Ishikawa (cell line): ENCODE measurements at regions not wholly inside any gene's neighbourhood (a gene's known extent, or its start where the extent isn't known, plus 50 kb on each side); places are given as distances from the start of the nearest gene placed in this dataset.

ENCODE experiments used
- CEBPB ChIP-seq: IDR thresholded peaks from 2 replicates; pipeline ENCODE4 v1.6.1; 2012
- CREB1 ChIP-seq: IDR thresholded peaks from 2 replicates; pipeline ENCODE4 v1.6.1; 2012; ENCODE audit warnings: low read depth
- EGR1 ChIP-seq: IDR thresholded peaks from 2 replicates; pipeline ENCODE4 v1.6.1; 2012
- EP300 ChIP-seq: IDR thresholded peaks from 2 replicates; pipeline ENCODE4 v1.6.1; 2012; ENCODE audit warnings: borderline replicate concordance
- FOXM1 ChIP-seq: IDR thresholded peaks from 2 replicates; pipeline ENCODE4 v1.6.1; 2012; ENCODE audit warnings: low read depth, borderline replicate concordance
- NFIC ChIP-seq: IDR thresholded peaks from 2 replicates; pipeline ENCODE4 v1.6.1; 2012
- RAD21 ChIP-seq: IDR thresholded peaks from 2 replicates; pipeline ENCODE4 v1.6.1; 2012; ENCODE audit warnings: low read depth
- REST ChIP-seq: IDR thresholded peaks from 2 replicates; pipeline ENCODE4 v1.6.1; 2012; ENCODE audit warnings: low read depth, mild to moderate bottlenecking
- TAF1 ChIP-seq: IDR thresholded peaks from 2 replicates; pipeline ENCODE4 v1.6.1; 2012; ENCODE audit warnings: low read depth, mild to moderate bottlenecking
- TCF12 ChIP-seq: IDR thresholded peaks from 2 replicates; pipeline ENCODE4 v1.6.1; 2012; ENCODE audit warnings: low read depth
- TEAD4 ChIP-seq: IDR thresholded peaks from 2 replicates; pipeline ENCODE4 v1.6.1; 2012
- USF1 ChIP-seq: IDR thresholded peaks from 2 replicates; pipeline ENCODE4 v1.6.1; 2012
- YY1 ChIP-seq: IDR thresholded peaks from 2 replicates; pipeline ENCODE4 v1.6.1; 2012; ENCODE audit warnings: low read depth
- ZBTB7A ChIP-seq: IDR thresholded peaks from 2 replicates; pipeline ENCODE4 v1.6.1; 2012; ENCODE audit warnings: low read depth
- TF ChIP-seq, protein P1 (sequence below): IDR thresholded peaks from 2 replicates; pipeline ENCODE4 v1.6.1; 2012

DNA sequence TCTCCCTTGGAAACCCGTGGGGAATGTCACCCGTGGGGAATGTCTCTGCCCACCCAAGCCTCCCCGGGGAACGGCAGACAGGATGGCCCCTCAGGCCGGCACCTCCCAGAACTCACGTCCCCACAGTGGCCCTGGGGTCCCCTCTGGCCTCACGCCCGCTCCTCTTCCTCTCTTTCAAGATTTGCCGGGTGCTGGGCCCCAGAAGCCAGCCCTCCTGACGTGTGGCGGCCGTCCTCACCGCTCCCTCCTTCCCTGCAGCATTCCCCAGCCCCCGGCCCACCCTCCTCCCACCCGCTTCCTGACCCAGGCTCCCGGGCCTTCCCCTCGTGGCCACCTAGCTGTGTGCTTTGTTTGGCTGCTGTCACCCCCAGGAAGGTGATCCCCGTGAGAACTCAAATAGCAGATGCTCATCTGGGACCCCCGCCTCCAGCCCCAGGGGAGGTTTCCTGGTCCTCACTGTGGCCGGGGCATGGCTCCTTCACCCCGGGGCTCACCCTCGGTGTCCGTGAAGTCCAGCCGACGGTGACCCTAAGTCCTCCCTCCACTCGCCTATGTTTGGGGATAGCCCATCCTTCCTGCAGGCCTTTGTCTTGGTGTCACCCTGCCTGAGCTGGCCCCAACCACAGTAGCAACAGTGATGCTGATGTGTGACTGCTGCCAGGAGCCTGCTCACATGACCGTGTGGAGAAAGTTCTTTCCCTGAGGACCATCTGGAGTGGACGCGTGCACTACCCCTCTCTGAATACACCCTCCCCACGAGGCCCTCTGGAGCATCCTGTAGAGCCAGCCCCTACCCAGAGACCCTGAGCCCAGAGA lies 163.3 kb upstream of the IER5L start:
- TF ChIP-seq CEBPB (no peak), FOXM1 (no peak), RAD21 (no peak), ZBTB7A (no peak), USF1 (no peak), CREB1 (no peak)
- TF ChIP-seq, protein P1, sequence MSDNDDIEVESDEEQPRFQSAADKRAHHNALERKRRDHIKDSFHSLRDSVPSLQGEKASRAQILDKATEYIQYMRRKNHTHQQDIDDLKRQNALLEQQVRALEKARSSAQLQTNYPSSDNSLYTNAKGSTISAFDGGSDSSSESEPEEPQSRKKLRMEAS = no peak

GRCh38 chr9:129340427-129341170 lies 162.5 kb upstream of the IER5L start:
- TF ChIP-seq TEAD4 (no peak), EP300 (no peak), FOXM1 (no peak), ZBTB7A (no peak), NFIC (no peak), USF1 (no peak), TCF12 (no peak), TAF1 (no peak), EGR1 (no peak), YY1 (no peak), CREB1 (no peak), REST (no peak)
- TF ChIP-seq, protein P1 = no peak

DNA sequence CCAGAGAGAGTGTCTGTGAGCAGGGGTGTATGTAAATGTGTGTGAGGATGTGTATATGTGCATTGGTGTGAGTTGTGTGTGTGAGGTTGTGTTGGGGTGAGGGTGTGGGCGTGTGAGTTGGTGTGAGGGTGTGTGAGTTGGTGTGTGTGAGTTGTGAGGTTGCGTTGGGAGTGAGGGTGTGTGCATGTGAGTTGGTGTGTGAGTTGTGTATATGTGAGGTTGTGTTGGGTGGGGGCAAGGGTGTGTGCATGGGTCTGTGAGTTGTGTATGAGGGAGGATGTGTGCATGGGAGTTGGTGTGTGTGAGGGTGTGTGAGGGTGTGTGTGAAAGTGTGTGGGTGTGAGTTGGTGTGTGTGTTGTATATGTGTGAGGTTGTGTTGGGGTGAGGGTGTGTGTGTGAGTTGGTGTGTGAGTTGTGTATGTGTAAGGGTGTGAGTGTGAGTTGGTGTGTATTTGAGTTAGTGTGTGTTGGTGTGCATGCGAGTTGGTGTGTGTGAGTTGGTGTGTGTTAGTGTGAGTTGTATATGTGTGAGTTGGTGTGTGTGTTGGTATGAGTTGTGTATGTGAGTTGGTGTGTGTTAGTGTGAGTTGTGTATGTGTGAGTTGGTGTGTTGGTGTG lies 161.6 kb upstream of the IER5L start:
- TF ChIP-seq YY1 (no peak), EGR1 (no peak), NFIC (no peak), CREB1 (no peak)

- TF ChIP-seq ZBTB7A = no peak
- TF ChIP-seq, protein P1 = no peak
These were observed 160.8 kb upstream of the IER5L start for GRCh38 chr9:129338724-129339430.

DNA sequence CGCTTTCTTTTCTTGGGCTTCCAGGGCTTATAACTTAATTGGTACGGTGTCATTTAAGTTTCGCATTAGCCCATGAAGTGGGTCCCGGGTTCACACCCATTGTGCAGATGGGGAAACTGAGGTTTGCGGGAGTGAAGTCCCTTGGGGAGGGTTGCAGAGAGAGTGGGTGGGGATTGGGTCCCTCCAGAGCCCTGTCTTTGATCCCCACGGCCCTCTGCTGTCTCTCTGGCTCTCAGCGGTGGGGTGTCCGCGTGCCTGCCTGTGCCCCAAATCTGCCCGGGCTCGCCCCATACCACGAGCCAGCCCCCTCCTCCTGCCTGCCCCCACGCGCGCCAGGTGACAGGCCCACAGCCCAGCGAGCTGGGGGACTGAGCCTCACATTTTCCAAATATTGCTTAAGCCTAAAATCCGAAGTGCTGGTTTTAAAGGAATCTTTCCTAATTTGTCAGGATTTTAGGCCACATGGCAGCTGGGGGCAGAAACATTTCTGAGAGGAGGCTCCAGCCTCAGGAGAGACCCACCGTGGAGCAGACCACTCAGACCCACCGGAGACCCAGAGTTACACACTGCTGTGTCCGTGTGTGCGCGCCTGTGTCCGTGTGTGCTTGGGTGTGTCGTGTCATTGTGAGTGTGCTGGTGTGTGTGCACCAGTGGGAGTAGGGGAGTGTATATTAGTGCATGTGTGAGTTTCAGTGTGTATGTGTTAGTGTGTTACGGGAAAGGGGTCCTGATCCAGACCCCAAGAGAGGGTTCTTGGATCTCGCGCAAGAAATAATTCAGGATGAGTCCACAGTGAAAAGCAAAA lies 159.5 kb upstream of the IER5L start:
- no peak for TF ChIP-seq EP300
- no peak for TF ChIP-seq RAD21
- no peak for TF ChIP-seq TEAD4
- TF ChIP-seq, protein P1 = no peak
- no peak for TF ChIP-seq CEBPB
- TF ChIP-seq TAF1 = no peak
- no peak for TF ChIP-seq CREB1
- no peak for TF ChIP-seq TCF12

GRCh38 chr9:129336601-129337331 lies 158.7 kb upstream of the IER5L start:
- TF ChIP-seq TEAD4 = peak; percentile 50
- TF ChIP-seq, protein P1 = peak; percentile 87
- TF ChIP-seq TCF12 = peak; percentile 66
- no peak for TF ChIP-seq CREB1
- TF ChIP-seq ZBTB7A = 0 out of 2 replicates have a peak, but pooled peaks have one; percentile 39
- no peak for TF ChIP-seq REST
- TF ChIP-seq NFIC = peak; percentile 50
- 0 out of 2 replicates have a peak, but pooled peaks have one; percentile 19 for TF ChIP-seq FOXM1
- no peak for TF ChIP-seq RAD21
- TF ChIP-seq CEBPB = no peak
- TF ChIP-seq YY1 = peak; percentile 34; the same call in 1 of the 2 replicates
- peak; percentile 41; the same call in 1 of the 2 replicates for TF ChIP-seq TAF1
- no peak for TF ChIP-seq USF1
- no peak for TF ChIP-seq EP300
- TF ChIP-seq EGR1 = no peak
